GM23248 (cell line): ENCODE measurements at regions not wholly inside any gene's neighbourhood (a gene's known extent, or its start where the extent isn't known, plus 50 kb on each side); places are given as distances from the start of the nearest gene placed in this dataset.

ENCODE experiments used
- DNase-seq: peaks from one replicate; pipeline ENCODE4 v3.0.0-alpha.2; 2015
- H2AFZ ChIP-seq: fragments of 200-600 bp; sonication (generic); 2 replicates; pipeline ENCODE4 v1.6.1; 2016; ENCODE audit warnings: antibody characterized with exemption
- H3F3A ChIP-seq: fragments of 200-600 bp; sonication (generic); 2 replicates; pipeline ENCODE4 v1.6.1; 2016; ENCODE audit warnings: mild to moderate bottlenecking, antibody characterized with exemption, mixed run types; ENCODE audit not compliant: insufficient read depth
- H3K27ac ChIP-seq: fragments of 200-600 bp; sonication (generic); 2 replicates; pipeline ENCODE4 v1.5.1; 2016; ENCODE audit warnings: mild to moderate bottlenecking
- H3K27me3 ChIP-seq: fragments of 200-600 bp; sonication (generic); replicated peaks from 2 replicates; pipeline ENCODE4 v1.6.1; 2016; ENCODE audit warnings: mild to moderate bottlenecking; ENCODE audit not compliant: insufficient read depth
- H3K36me3 ChIP-seq: fragments of 200-600 bp; sonication (generic); 2 replicates; pipeline ENCODE4 v1.6.1; 2016; ENCODE audit warnings: low read depth, mild to moderate bottlenecking
- H3K4me1 ChIP-seq: fragments of 200-600 bp; sonication (generic); 2 replicates; pipeline ENCODE4 v1.6.1; 2016; ENCODE audit warnings: mild to moderate bottlenecking; ENCODE audit not compliant: insufficient read depth
- H3K4me2 ChIP-seq: fragments of 200-600 bp; sonication (generic); one replicate; pipeline ENCODE4 v1.6.1; 2016; ENCODE audit warnings: mild to moderate bottlenecking; ENCODE audit not compliant: unreplicated experiment
- H3K4me3 ChIP-seq: fragments of 200-600 bp; sonication (generic); 2 replicates; pipeline ENCODE4 v1.5.1; 2016; ENCODE audit warnings: mild to moderate bottlenecking
- H3K79me2 ChIP-seq: fragments of 200-600 bp; sonication (generic); 2 replicates; pipeline ENCODE4 v1.6.1; 2016; ENCODE audit warnings: mild to moderate bottlenecking; ENCODE audit not compliant: insufficient read depth
- H3K9ac ChIP-seq: fragments of 200-600 bp; sonication (generic); 2 replicates; pipeline ENCODE4 v1.6.1; 2016; ENCODE audit warnings: mild to moderate bottlenecking
- H3K9me2 ChIP-seq: fragments of 200-600 bp; sonication (generic); 2 replicates; pipeline ENCODE4 v1.6.1; 2016; ENCODE audit warnings: mixed run types, mild to moderate bottlenecking, moderate library complexity; ENCODE audit not compliant: insufficient read depth
- H3K9me3 ChIP-seq: fragments of 200-600 bp; sonication (generic); one replicate; pipeline ENCODE4 v1.6.1; 2017; ENCODE audit warnings: low read depth
- H4K20me1 ChIP-seq: fragments of 200-600 bp; sonication (generic); 2 replicates; pipeline ENCODE4 v1.6.0; 2016; ENCODE audit not compliant: insufficient read depth
- EZH2 ChIP-seq: fragments of 200-600 bp; sonication (generic); IDR thresholded peaks from 2 replicates; pipeline ENCODE4 v1.6.1; 2018; ENCODE audit warnings: antibody characterized with exemption, mild to moderate bottlenecking; ENCODE audit not compliant: insufficient read depth, poor library complexity, severe bottlenecking
- EZH2phosphoT487 ChIP-seq: fragments of 200-600 bp; sonication (generic); IDR thresholded peaks from 2 replicates; pipeline ENCODE4 v1.6.1; 2018; ENCODE audit warnings: antibody characterized with exemption, moderate library complexity, mild to moderate bottlenecking, low read depth; ENCODE audit not compliant: insufficient read depth
- WGBS, 2 experiments: methylation state at CpG; one replicate each; pipeline ENCODE4 v1.1.6; 2015 to 2017; ENCODE audit warnings: low lambda C conversion rate in 2 of 2, low coverage in 1 of 2; ENCODE audit errors: missing lambda C conversion rate in 2 of 2; 5-methylcytosine and 5-hydroxymethylcytosine counted together
- in situ Hi-C: fragments of 300-500 bp; cut with MboI; formaldehyde crosslinking; loops from 2 replicates; pipeline ENCODE4 v1.15.0; 2020

DNA sequence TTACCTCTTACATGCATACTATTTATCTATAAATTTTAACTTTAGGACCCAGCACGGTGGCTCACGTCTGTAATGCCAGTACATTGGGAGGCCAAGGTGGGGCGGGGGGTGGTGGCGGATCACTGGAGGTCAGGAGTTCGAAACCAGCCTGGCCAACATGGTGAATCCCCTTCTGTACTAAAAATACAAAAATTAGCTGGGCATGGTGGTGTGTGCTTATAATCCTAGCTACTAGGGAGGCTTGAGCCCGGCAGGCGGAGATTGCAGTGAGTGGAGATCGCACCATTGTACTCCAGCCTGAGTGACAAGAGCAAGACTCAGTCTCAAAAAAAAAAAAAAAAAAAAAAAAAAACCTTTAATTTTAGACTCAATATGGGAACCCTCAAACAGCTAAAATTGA lies 1582.6 kb upstream of the NUDT12 start:
- H3K4me2 ChIP-seq, result no peak overlapping the region
- no peak overlapping the region for H3K4me3 ChIP-seq
- no peak overlapping the region for H2AFZ ChIP-seq
- no peaks in the 10 kb centered on the region for H3K36me3 ChIP-seq
- in situ Hi-C loops, result no loop called here
- no peak overlapping the region for H3K9ac ChIP-seq
- no peaks in the 10 kb centered on the region for H3K27me3 ChIP-seq
- WGBS, 2 experiments, result 63 to 75% methylated on average over 8 of the region's 8 CpGs
- no peak overlapping the region for H3K27ac ChIP-seq
- no peak for TF ChIP-seq EZH2
- no peak for TF ChIP-seq EZH2phosphoT487
- DNase-seq, result no peak
- no peaks in the 10 kb centered on the region for H3K79me2 ChIP-seq
- peaks cover 6% of the 10 kb centered on the region for H3K9me3 ChIP-seq
- H3K9me2 ChIP-seq, result no peaks in the 10 kb centered on the region
- H4K20me1 ChIP-seq, result no peaks in the 10 kb centered on the region
- no peaks in the 10 kb centered on the region for H3F3A ChIP-seq
- no peaks in the 10 kb centered on the region for H3K4me1 ChIP-seq

DNA sequence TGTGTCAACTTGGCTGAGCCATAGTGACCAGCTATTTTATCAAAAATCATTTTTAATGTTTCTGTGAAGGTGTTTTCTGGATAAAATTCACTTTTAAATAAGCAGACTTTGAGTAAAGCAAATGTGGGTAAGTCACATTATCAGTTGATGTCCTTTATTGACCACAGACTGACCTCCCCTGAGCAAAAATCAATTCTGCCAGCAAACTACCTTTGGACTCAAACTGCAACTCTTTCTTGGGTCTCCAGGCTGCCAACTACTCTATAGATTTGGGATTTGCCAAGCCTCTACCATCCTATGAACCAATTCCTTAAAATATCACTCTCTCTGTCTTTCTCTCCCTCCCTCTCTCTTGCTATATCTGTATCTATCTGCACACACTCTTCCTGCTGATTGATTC lies 1571.7 kb upstream of the NUDT12 start:
- Histone ChIP-seq H3K79me2 (no peaks in the 10 kb centered on the region), H3K27ac (no peak overlapping the region), H3K4me3 (no peak overlapping the region), H3F3A (no peaks in the 10 kb centered on the region), H3K9me3 (no peaks in the 10 kb centered on the region), H3K36me3 (no peaks in the 10 kb centered on the region), H2AFZ (no peak overlapping the region), H4K20me1 (no peaks in the 10 kb centered on the region), H3K27me3 (no peaks in the 10 kb centered on the region), H3K4me2 (no peak overlapping the region), H3K9me2 (no peaks in the 10 kb centered on the region; the same call in 1 of the 2 replicates), H3K9ac (no peak overlapping the region), H3K4me1 (no peaks in the 10 kb centered on the region)
- no peak for DNase-seq
- TF ChIP-seq EZH2phosphoT487 (no peak), EZH2 (no peak)
- in situ Hi-C loops, result no loop called here

DNA sequence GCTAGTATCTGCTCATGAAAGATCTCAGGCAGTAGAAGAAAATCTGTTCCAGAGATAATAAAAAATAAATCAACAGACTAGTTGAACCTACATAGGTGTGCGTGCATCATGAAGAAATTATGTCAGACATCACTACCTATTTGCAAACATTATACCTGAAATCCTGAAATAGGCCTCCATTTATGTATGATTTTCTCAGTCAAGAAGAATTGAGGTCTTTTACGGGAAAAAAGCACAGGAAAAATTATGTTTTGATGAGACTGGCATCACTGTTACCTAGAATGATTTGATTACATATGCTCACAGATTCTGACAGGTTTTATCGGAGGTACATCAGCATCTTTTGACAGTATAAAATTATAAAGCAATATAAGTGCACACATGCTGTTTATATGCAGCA lies 1570.5 kb upstream of the NUDT12 start:
- H3K79me2 ChIP-seq, result no peaks in the 10 kb centered on the region
- no peak overlapping the region for H3K27ac ChIP-seq
- WGBS, 2 experiments, result 13 to 15% methylated on average over 3 of the region's 3 CpGs

DNA sequence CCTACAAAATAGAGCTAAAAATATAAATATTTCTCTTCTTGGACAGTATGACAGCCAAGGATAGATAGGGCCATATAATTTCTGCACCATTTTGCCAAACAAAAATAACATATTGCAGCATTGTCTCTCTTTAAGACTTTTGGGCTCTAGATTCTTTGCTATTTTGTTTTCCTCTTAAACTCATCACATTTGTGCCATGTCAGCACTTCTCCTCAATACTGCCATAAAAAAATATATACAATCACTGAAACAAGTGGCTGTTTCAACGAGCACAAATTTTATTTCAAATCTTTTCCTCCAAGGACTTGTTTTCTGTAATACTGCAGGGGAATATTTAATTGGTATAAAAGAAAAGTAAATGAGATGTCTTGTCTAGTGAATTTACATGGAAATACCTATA lies 1570.0 kb upstream of the NUDT12 start:
- Histone ChIP-seq H3K4me3 (no peak overlapping the region), H3F3A (no peaks in the 10 kb centered on the region), H2AFZ (no peak overlapping the region), H3K36me3 (no peaks in the 10 kb centered on the region), H3K9me2 (no peaks in the 10 kb centered on the region), H3K27ac (no peak overlapping the region), H4K20me1 (no peaks in the 10 kb centered on the region), H3K9me3 (no peaks in the 10 kb centered on the region), H3K4me2 (no peak overlapping the region), H3K27me3 (no peaks in the 10 kb centered on the region), H3K79me2 (no peaks in the 10 kb centered on the region), H3K9ac (no peak overlapping the region), H3K4me1 (no peaks in the 10 kb centered on the region)
- in situ Hi-C loops, result no loop called here
- DNase-seq, result no peak
- 10 to 14% methylated on average over 1 of the region's 1 CpG for WGBS, 2 experiments
- no peak for TF ChIP-seq EZH2phosphoT487

More for the DNA sequence above, 1570.5 kb upstream of the NUDT12 start:
- H3K4me3 ChIP-seq, result no peak overlapping the region
- no peaks in the 10 kb centered on the region for H3K9me3 ChIP-seq
- H3K4me2 ChIP-seq, result no peak overlapping the region
- no peak for DNase-seq
- no peaks in the 10 kb centered on the region for H3K27me3 ChIP-seq
- no peaks in the 10 kb centered on the region for H4K20me1 ChIP-seq
- no peaks in the 10 kb centered on the region for H3K4me1 ChIP-seq
- in situ Hi-C loops, result no loop called here
- no peak overlapping the region for H3K9ac ChIP-seq
- H3K9me2 ChIP-seq, result no peaks in the 10 kb centered on the region
- no peak for TF ChIP-seq EZH2phosphoT487
- TF ChIP-seq EZH2, result no peak
- H2AFZ ChIP-seq, result no peak overlapping the region
- no peaks in the 10 kb centered on the region for H3K36me3 ChIP-seq
- no peaks in the 10 kb centered on the region for H3F3A ChIP-seq

DNA sequence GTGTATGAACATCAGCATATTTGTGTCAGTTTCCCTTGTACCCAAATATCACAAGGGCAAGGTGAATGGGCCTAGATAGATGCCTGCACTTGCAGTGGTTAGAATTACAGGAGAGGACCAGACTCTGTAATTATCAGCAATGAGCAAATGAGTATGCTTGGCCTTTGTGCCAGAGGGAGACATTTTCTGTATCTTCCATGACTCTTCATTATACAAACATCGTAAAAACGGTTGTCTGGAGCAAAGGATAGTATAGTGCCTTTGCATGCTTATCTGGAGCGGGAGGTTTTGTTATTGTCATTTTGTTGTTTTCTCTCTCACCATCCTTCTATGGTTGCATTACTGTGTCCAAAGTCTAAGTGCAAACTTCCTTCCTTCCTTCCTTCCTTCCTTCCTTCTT lies 1568.5 kb upstream of the NUDT12 start:
- Histone ChIP-seq H3K9me3 (no peaks in the 10 kb centered on the region), H3K36me3 (no peaks in the 10 kb centered on the region), H3K79me2 (no peaks in the 10 kb centered on the region), H3K4me3 (no peak overlapping the region), H3F3A (no peaks in the 10 kb centered on the region), H3K9me2 (no peaks in the 10 kb centered on the region), H4K20me1 (no peaks in the 10 kb centered on the region), H3K27me3 (no peaks in the 10 kb centered on the region), H3K4me1 (no peaks in the 10 kb centered on the region), H2AFZ (no peak overlapping the region), H3K4me2 (no peak overlapping the region), H3K9ac (no peak overlapping the region), H3K27ac (no peak overlapping the region)
- in situ Hi-C loops, result no loop called here
- 14 to 16% methylated on average over 3 of the region's 3 CpGs for WGBS, 2 experiments
- TF ChIP-seq EZH2phosphoT487 (no peak), EZH2 (no peak)
- DNase-seq, result no peak
